Stimulated activated CD4-positive, alpha-beta T cell treated with anti-CD3 and anti-CD28 coated beads, TNF-alpha, amount 100 ng/mL, for 4 hours (primary cell): ENCODE measurements at regions not wholly inside any gene's neighbourhood (a gene's known extent, or its start where the extent isn't known, plus 50 kb on each side); places are given as distances from the start of the nearest gene placed in this dataset.
"Not testable (repeated sequence)": the region's sequence is repeated elsewhere in the genome, so short reads cannot be mapped to it uniquely, and the experiment has no call there.

ENCODE experiments used
- DNase-seq, 3 experiments: peaks; one replicate each; pipeline ENCODE4 v3.0.0-alpha.2; 2020; ENCODE audit warnings: low read depth in 3 of 3

DNA sequence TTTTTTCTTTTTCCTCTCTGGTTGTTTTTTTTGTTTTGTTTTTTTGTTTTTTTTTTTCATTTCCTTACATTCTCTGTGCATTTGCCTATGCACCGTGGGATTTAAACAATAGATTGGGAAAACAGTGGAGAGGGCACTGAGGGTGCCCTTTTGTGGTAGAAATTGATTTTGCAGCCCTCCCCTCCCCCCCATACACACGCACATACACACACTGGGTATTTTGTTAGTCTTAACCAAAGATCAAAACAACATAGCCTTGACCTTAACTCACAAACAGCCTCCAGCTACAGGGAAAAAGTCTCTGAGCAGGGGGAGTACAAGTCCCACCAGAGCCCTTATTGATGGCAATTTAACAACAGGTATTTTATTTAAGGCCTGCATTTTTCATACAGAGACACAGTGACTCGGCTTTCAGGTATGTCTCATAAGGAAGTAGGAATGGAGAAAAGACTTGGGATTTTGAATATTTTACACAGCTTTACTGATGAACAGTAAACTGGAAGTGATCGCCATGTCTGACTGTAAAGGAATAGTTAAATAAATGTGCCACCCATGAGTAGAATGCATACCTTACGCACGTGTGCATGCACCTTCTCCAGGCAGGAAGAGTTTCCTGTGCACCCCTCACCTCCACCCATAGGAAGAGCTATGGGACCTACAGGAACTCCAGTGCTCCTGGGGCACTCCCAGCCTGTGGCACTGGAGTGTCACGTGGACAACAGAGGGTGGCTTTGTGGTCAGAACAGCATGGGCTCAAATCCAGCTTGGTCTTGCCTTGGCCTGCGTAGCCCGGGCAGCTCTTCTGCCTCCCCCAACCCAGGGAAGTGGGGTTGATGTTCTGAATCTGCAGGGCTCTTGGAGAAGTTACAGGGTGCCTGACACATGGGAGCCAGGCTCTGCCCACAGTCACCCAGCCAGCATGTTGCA lies 266.4 kb downstream of the ANAPC1 start:
- no peak for DNase-seq

- no peak for DNase-seq
Measured at GRCh38 chr2:111618226-111618977, 265.6 kb downstream of the ANAPC1 start.

DNA sequence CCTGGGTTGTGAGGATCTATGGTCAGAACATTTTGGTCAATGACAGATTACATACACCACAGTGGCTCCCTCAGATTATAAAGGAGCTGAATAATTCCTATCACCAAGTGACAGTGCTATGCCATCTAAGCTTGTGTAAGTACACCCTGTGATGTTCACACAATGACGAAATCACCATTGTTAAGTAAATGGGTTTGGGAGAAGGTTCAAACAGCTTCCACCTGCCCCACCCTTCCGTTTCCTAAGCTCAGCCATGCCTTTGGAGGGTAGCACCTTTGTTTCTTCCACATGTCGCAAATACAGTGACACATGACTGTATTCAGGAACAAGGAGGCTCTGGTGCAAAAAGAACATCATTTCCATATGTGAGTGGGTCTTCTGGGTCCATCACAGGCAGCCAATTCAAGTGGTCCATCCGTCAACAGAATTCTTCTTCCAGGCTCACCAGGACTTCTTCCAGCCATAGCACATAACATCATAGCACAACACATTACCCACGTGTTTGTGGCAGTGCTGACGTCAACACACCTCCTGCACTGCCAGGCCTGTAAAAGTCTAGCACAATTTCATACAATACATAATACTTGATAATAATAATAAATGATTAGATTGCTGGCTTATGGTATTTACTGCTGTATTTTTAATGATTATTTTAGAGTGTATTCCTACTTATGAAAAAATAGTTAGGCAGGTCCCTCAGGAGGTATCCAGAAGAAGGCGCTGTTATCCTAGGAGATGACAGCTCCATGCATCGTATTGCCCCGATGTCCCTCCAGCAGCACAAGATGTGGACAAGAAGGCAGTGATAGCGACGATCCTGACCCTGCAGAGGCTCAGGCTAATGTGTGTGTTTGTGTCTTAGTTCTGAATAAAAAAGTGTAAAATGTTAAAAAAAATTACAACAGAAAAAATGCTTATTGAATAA lies 264.8 kb downstream of the ANAPC1 start:
- DNase-seq = no peak

GRCh38 chr2:111620281-111620680 lies 263.7 kb downstream of the ANAPC1 start:
- no peak for DNase-seq

GRCh38 chr2:111622859-111623258 lies 261.1 kb downstream of the ANAPC1 start:
- no peak for DNase-seq

DNA sequence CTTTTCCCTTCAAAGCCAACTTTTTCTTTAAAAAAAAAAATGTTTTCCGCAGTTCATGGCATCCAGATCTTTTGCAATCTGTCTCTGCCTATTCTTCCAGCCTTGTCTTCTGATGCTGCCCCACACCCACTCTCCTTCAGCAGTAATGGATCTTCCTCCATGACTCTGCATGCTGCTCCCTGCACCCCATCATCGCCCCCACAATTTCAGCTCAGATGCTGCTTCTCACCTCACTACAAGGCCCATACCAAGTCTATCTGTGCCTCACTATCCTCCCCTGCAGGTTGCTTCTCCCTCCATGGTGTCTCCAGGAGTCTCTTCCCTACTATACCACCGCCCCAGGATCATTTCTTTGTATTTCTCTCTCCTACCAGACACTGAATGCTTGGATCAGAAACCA lies 260.6 kb downstream of the ANAPC1 start:
- no peak for DNase-seq

DNA sequence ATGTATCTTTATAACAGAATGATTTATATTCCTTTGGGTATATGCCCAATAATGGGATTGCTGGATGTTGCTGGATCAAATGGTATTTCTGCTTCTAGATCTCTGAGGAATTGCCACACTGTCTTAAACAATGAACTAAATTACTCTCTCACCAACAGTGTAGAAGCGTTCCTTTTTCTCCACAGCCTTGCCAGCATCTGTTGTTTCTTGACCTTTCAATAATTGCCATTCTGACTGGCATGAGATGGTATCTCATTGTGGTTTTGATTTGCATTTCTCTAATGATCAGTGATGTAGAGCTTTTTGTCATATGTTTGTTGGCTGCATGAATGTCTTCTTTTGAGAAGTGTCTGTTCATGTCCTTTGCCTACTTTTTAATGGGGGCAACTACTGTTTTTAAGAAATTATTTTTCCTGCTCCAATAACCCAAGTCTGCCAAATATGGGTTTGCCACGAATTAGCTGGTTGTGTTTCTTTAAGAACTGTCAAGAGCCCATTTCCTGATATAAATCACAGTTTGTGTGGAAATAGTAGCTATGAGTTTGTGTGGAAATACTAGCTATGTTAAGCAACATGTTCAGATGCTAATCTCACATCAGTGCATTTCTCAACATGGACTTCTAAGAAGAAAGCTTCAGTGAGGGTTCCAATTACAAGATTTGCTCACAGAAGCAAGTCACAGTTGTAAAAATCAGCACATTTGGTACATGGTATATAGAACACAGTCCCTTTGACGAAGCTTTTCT lies 259.4 kb downstream of the ANAPC1 start:
- DNase-seq = no peak

DNA sequence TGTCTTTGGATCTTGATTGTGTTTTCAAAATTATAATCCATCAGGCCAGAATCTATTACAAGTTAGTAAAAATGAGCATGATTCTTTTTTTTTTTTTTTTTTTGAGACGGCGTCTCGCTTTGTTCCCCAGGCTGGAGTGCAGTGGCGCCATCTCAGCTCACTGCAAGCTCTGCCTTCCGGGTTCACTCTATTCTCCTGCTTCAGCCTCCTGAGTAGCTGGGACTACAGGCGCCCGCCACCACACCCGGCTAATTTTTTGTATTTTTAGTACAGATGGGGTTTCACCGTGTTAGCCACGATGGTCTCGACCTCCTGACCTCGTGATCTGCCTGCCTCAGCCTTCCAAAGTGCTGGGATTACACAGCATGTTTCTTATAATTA lies 258.8 kb downstream of the ANAPC1 start:
- DNase-seq = not testable (repeated sequence)

DNA sequence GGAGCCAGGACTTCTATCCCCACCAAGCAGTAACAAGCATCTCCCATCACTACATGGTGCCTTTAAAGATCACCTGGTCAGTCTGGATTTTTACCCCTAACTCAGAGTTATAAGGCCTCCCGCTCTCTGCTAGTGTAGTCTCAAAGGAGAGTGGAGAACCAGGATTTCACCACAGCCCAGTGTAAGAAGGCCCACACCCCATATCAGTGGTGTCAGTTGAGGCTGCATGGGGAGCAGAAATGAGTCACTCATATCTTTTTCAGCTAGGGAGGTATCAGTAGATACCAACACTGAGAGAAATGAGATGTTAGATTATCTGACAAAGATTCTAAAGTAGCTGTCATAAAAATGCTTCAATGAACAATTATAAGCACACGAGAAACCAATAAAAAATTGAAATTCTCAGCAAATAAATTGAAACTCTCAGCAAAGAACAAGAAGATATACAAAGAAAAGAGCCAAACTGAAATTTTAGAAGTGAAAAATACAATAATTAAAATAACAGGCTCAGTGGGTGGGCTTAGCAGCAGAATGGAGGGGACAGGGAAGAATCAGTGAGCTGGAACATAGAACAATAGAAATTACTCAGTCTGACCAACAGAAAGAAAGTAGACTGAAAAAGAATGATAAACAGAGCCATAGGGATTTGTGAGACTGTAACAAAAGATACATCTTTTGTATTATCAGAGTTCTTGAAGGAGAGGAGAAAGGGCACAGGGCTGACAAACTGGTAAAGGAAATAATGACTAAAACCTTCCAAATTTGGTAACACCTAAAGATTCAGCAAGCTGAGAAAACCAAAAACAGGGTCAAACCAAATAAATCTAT lies 257.7 kb downstream of the ANAPC1 start:
- DNase-seq = no peak

DNA sequence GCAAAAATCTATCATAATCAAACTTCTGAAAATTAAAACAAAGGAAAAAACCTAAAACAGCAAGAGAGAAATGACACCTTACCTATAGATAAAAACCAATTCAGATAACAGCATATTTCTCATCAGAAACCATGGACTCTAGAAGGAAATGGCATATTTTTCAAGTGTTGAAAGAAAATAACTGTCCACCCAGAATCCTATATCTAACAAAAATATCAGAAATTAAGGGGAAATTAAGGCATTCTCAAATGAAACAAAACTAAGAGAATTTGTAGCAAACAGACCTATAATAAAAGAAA lies 257.2 kb downstream of the ANAPC1 start:
- DNase-seq = no peak

DNA sequence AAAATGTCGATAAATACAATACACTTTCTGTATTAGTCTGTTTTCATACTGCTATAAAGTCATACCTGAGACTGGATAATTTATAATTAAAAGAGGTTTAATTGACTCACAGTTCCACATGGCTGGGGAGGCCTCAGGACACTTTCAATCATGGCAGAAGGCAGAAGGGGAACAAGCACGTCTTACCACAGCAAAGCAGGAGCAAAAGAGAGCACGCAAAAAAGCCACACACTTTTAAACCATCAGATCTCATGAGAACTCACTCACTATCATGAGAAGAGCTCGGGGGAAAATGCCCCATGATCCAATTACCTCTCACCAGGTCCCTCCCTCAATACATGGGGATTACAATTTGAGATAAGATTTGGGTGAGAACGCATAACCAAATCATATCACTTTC lies 256.7 kb downstream of the ANAPC1 start:
- DNase-seq = no peak

DNA sequence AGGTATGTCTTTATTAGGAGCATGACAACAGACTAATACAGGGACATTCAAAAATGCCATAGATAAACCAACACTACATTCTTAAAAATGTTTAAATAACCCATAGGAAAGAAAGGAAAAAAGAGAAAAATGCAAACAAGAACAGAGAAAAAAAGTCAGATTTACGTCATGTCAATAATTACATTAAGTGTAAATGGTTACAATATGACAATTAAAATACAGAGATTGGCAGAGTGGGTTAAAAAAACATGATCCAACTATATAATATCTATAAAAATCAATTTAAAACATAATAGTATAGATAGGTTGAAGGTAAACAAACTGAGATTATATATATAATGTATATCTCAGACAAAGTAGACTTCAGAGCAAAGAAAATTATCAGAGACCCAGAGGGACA lies 255.8 kb downstream of the ANAPC1 start:
- DNase-seq = no peak

DNA sequence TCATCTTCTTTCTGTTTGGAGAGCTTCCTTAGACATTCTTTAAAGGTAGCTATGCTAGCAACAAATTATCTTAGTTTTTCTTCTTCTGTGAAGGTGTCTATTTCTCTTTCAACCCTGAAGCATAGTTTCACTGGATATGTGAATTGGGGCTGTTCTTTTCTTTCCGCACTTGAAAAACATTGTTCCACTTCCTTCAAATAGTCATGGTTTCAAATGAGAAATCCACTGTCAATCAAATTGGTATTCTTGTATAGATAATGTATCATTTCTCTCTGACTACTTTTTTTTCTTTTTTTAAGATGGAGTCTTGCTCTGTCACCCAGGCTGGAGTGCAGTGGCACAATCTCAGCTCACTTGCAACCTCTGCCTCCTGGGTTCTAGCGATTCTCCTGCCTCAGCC lies 254.0 kb downstream of the ANAPC1 start:
- DNase-seq = no peak

DNA sequence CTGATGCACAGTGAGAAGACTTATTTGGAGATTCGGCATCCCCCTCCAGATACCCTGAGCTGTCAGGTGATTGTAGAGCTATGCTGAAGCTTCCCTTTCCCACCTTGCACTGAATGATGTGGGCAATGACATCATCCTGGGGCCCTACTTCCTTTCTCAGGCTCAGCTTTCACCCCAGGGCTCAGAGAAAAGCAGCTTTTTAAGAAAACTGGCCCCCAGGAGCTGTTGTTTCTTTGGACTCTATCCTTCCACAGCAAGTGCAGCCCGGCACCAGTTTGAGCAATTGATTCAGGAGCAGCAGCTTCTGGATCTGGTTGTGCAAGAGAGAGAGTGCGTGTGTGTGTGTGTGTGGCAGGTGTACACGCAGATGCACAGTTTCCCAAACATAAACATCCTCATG lies 251.3 kb downstream of the ANAPC1 start:
- no peak for DNase-seq

DNA sequence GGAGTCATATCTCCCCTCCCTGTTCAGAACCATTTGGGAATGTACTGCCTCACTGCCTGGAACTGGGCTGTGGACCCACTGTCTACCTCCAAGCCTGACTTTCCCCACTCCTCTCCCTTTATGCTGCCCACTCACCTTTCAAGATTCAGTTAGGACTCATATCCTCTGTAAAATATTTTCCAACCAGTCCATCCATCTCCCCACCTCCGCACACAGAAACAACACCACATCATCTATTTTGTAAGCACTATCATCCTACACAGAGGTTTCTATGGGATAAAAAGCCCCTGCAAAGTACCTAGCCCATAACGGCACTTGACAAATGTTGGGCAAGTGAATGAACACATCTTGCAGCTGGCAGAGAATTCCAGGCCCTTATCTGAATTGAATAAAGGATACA lies 250.8 kb downstream of the ANAPC1 start:
- DNase-seq = no peak

DNA sequence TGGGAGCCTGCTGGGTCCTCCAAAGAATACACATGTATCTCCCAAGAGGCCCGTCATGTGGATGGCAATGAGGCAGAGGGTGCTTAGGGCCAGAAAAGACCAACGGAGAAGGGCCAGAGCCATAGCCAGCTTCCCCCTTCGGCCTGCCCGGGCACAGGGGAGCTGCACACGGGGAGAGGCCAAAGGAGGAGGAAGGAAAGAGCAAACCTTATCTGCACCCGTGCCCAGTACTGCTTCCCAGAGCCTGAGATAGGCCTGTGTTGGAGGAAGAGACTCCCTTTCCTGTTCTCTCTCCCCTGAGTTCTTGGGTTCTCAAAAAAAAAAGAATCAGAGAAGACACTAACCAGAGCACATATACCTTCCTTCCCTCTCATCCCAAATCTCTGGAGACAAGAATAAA lies 250.3 kb downstream of the ANAPC1 start:
- no peak for DNase-seq

DNA sequence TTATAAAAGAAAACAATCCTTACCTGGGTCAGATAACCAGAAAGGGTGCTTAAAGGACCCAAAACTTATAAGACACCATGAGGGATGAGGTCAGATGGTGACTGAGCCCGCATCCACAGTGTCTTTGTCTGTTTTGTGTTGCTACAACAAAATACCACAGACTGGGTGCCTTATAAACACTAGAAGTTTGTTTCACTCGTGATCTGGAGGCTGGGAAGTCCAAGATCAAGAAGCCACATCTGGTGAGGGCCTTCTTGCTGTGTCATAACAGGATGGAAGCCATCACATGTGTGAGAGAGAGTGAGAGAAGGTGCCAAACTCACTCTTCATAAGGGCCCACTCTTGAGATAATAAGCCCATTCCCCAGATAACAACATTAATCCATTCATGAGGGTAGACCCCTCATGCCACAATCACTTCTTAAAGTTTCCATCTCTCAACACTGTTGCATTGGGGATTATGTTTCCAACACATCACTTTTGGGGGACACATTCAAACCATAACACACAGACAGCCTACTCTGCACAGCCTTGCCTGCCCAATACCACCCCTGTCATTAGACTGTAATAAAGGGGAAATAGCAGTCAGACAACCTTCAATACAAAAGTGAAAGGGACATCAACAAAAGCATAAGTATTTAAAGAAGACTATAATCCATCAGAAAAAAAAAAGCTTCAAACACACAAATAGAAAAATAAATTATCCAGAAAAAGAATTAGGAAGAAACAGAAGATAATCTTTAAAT lies 249.8 kb downstream of the ANAPC1 start:
- DNase-seq = no peak

GRCh38 chr2:111634995-111635538 lies 248.9 kb downstream of the ANAPC1 start:
- DNase-seq = no peak

GRCh38 chr2:111636905-111637304 lies 247.1 kb downstream of the ANAPC1 start:
- no peak for DNase-seq
